ENCODE measurements at regions not wholly inside any gene's neighbourhood (a gene's known extent, or its start where the extent isn't known, plus 50 kb on each side); places are given as distances from the start of the nearest gene placed in this dataset.

DNA sequence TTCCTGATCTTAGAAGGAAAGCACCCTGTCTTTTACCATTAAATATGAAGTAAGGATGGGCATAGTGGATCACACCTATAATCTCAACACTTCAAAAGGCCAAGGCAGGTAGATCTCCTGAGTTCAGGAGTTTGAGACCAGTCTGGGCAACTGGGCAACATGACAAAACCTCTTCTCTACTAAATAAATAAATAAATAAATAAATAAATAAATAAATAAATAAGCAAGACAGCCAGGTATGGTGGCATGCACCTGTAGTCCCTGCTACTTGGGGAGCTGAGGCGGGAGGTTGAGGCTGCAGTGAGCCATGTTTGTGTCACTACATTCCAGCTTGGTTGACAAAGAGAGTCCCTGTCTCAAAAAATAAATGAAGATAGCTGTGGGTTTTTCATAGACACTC lies 313.1 kb downstream of the RPS24 start:
- no peak for TF ChIP-seq EZH2 (IDR thresholded peaks at IDR 0.05; ENCODE audit: borderline replicate concordance, low read length)
- TF ChIP-seq, protein P1, sequence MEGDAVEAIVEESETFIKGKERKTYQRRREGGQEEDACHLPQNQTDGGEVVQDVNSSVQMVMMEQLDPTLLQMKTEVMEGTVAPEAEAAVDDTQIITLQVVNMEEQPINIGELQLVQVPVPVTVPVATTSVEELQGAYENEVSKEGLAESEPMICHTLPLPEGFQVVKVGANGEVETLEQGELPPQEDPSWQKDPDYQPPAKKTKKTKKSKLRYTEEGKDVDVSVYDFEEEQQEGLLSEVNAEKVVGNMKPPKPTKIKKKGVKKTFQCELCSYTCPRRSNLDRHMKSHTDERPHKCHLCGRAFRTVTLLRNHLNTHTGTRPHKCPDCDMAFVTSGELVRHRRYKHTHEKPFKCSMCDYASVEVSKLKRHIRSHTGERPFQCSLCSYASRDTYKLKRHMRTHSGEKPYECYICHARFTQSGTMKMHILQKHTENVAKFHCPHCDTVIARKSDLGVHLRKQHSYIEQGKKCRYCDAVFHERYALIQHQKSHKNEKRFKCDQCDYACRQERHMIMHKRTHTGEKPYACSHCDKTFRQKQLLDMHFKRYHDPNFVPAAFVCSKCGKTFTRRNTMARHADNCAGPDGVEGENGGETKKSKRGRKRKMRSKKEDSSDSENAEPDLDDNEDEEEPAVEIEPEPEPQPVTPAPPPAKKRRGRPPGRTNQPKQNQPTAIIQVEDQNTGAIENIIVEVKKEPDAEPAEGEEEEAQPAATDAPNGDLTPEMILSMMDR (IDR thresholded peaks at IDR 0.05; ENCODE audit: low read length): no peak
